Fibroblast of villous mesenchyme (primary cell): ENCODE measurements at regions not wholly inside any gene's neighbourhood (a gene's known extent, or its start where the extent isn't known, plus 50 kb on each side); places are given as distances from the start of the nearest gene placed in this dataset.

Experiments used
- DNase-seq: peaks from one replicate; pipeline ENCODE4 v3.0.0-alpha.2; 2010; ENCODE audit warnings: low read depth
- H3K4me3 ChIP-seq: 2 replicates; pipeline ENCODE4 v1.5.1; 2011; ENCODE audit warnings: low read depth, mild to moderate bottlenecking, low read length
- TF ChIP-seq, protein P1 (sequence below): IDR thresholded peaks from 2 replicates; pipeline ENCODE4 v1.5.1; 2012; ENCODE audit warnings: low read depth, mild to moderate bottlenecking, low read length; ENCODE audit not compliant: insufficient read depth

DNA sequence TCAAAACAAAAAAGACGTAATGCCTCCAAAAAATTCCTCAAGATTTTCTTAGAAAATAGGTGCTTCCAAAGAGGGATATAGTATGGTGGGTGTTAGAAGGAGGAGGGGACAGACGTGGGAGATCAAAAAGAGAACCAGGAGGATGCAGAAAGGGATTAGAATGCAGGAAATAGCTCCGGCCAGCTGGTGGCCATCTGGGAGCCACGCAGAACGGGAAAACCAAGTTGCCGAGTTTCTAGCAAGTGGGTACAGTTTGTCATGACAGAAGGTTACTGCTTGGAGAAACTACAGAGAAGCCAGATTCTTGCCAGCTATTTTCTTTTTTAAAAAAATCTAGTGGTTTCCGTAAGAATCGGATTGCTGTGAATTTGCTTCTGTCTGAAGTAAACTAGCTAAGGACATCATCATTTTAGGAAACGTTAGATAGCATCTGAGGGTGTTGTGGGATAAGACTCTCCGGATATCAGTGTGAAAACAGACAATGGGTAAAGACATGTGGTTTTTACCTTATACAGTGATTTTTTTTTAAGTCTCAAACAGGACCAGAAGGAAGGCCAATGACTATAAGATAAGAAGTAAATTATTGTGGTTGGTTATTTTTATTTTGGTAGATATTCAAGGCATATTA is 104.9 kb downstream of the HSPH1 start:
- TF ChIP-seq, protein P1, sequence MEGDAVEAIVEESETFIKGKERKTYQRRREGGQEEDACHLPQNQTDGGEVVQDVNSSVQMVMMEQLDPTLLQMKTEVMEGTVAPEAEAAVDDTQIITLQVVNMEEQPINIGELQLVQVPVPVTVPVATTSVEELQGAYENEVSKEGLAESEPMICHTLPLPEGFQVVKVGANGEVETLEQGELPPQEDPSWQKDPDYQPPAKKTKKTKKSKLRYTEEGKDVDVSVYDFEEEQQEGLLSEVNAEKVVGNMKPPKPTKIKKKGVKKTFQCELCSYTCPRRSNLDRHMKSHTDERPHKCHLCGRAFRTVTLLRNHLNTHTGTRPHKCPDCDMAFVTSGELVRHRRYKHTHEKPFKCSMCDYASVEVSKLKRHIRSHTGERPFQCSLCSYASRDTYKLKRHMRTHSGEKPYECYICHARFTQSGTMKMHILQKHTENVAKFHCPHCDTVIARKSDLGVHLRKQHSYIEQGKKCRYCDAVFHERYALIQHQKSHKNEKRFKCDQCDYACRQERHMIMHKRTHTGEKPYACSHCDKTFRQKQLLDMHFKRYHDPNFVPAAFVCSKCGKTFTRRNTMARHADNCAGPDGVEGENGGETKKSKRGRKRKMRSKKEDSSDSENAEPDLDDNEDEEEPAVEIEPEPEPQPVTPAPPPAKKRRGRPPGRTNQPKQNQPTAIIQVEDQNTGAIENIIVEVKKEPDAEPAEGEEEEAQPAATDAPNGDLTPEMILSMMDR, result no peak
- DNase-seq, result peak; percentile 59
- H3K4me3 ChIP-seq, result no peak overlapping the region

DNA sequence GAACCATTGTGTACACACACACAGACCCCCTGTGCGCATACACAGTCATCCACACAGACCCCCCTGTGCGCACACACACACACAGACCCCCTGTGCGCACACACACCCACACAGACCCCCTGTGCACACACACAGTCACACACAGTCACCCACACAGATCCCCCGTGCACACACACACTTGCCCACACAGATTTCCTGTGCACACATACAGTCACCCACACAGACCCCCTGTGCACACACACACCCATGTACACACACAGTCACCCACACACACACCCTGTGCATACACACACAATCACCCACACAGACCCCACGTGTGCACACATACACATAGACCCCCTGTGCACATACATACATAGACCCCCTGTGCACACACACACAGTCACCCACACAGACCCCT is 106.1 kb downstream of the HSPH1 start:
- TF ChIP-seq, protein P1, result no peak
- DNase-seq, result no peak
- H3K4me3 ChIP-seq, result no peak overlapping the region

DNA sequence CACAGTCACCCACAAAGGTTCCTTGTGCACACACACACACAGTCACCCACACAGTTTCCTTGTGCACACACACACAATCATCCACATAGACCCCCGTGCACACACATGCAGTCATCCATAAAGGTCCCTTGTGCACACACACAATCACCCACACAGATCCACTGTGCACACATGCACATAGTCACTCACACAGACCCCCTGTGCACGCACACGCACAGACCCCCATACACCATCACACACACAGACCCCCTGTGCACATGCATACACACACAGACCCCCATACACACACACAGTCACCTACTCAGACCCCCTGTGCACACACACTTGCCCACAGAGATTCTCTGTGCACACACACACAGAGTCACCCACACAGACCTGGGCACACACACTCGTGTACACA is 107.1 kb downstream of the HSPH1 start:
- TF ChIP-seq, protein P1, result no peak
- DNase-seq, result no peak
- H3K4me3 ChIP-seq, result no peak overlapping the region

DNA sequence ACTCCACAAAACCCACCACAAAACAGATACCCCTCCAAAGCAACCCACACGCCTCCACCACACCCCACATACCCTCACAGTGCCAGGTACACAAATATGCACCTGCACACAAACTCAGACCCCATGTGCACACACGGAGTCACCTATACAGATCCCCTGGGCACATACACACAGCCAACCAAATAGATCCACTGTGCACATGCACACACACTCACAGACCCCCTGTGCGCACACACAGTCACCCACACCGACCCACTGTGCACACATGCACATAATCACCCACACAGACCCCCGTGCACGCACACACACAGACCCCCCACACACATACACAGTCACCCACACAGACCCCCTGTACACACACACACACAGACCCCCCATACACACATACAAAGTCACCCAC is 107.8 kb downstream of the HSPH1 start:
- DNase-seq, result no peak
- H3K4me3 ChIP-seq, result no peak overlapping the region
- TF ChIP-seq, protein P1, result no peak

DNA sequence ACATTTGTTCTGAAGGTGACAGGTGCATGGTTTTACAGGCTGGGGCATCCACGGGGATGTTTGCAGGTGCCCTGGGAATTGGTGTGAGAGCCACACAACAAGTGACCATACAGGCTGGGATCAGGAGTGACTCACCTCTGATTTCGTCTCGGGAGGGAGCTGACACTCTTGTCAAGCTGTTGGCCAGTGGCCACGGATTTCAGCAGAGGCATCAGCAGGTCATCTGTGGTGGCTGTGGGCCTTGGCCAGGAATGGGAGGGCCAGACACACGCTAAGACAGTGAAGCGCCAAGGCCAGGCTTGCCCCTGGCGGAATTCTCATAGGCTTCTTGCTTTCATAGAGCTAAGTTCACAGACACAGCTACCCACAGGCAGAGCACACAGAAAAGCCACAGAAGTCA is 108.6 kb downstream of the HSPH1 start:
- H3K4me3 ChIP-seq, result no peak overlapping the region
- DNase-seq, result no peak
- TF ChIP-seq, protein P1, result no peak

DNA sequence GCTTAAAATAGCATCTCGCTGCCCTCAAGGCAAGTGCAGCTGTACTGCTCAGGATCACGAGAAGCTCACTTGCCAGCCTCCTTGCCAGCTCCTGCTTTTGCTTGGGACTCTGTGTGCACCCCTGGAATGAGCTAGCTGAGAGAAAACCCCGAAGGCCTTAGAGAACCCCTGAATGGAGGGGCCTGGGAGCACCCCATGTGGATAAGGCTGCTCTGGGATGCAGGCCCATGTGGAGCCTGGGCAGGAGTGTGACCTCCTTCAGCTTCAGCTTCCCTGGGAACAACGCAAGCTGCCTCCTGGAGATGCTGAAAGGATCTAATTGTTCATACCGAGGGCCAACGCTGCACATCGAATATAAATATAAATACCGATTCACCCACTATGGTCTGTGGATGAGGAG is 109.2 kb downstream of the HSPH1 start:
- no peak overlapping the region for H3K4me3 ChIP-seq
- TF ChIP-seq, protein P1, result no peak
- no peak for DNase-seq

DNA sequence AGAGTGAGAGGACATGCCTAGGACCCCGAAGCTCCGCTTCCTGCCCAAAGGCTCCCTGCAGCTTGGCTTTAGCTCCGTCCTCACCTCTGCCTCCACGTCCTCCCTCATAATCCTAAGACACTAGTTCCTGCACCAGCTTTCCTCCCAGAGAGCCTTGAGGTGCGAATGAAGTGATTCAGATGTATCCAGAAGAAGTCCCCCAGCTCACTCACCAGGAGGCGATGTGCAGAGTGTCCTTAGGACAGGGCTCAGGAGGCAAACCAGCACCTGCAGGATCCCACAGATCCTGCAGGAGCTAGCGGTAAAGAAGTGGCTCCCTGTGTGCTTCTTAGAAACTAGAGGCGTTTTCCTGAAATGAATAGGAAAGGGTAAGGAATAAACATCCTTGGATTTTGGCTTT is 109.7 kb downstream of the HSPH1 start:
- no peak for DNase-seq
- no peak overlapping the region for H3K4me3 ChIP-seq
- TF ChIP-seq, protein P1, result peak; percentile 20
